ENCODE measurements at regions not wholly inside any gene's neighbourhood (a gene's known extent, or its start where the extent isn't known, plus 50 kb on each side); places are given as distances from the start of the nearest gene placed in this dataset.

DNA sequence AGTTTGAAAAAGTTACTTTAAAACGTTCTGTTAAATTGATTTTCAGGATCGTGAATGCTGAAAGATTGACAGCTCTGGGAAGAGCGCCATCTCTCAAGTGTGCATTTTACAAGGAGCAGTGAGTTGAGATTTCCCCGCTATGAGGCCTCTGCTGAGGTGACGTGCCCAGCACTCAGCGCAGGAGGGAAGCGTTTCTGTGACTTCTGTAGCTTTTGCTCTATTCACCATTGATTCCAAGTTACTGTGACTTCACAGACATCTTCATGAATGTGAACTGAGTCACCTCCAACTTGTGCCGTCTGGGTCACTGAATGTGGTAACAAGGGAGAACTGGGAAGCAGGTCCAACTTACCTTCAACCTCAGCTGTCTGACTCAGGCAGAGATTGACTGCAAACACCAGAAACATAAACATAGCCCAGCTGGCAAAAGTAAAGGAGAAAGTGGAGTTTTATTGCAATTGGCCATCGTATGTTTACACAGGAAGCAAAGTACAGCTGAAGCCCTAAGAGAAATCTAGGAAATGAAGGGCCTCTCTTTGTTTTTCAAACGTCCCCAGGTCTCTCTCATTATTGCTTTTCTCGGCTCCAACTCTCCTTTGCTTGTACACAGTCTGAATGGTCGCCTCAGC lies 428.8 kb upstream of the CLINT1 start:
- Mint-ChIP-seq H3K4me1 (peaks cover 12% of the 10 kb centered on the region), H3K36me3 (ENCODE audit: low read depth) (no peaks in the 10 kb centered on the region), H3K27ac (ENCODE audit: unreplicated experiment) (no peak overlapping the region), H3K4me3 (no peak overlapping the region), H3K27me3 (ENCODE audit: low read depth) (no peaks in the 10 kb centered on the region), H3K9me3 (peaks cover 4% of the 10 kb centered on the region)
- DNase-seq (ENCODE audit: low read depth, low spot score), result no peak
- no peak for TF ChIP-seq CTCF (conservative IDR thresholded peaks at IDR 0.05)

- H3K36me3 Mint-ChIP-seq (ENCODE audit: low read depth), result no peaks in the 10 kb centered on the region
- no peak for DNase-seq (ENCODE audit: low read depth, low spot score)
- peaks cover 12% of the 10 kb centered on the region for H3K4me1 Mint-ChIP-seq
- H3K9me3 Mint-ChIP-seq, result peaks cover 4% of the 10 kb centered on the region
- no peaks in the 10 kb centered on the region for H3K27me3 Mint-ChIP-seq (ENCODE audit: low read depth)
- H3K27ac Mint-ChIP-seq (ENCODE audit: unreplicated experiment), result no peak overlapping the region
- no peak overlapping the region for H3K4me3 Mint-ChIP-seq
- TF ChIP-seq CTCF (conservative IDR thresholded peaks at IDR 0.05), result no peak
Measured at GRCh38 chr5:158286827-158287226, 427.9 kb upstream of the CLINT1 start.

DNA sequence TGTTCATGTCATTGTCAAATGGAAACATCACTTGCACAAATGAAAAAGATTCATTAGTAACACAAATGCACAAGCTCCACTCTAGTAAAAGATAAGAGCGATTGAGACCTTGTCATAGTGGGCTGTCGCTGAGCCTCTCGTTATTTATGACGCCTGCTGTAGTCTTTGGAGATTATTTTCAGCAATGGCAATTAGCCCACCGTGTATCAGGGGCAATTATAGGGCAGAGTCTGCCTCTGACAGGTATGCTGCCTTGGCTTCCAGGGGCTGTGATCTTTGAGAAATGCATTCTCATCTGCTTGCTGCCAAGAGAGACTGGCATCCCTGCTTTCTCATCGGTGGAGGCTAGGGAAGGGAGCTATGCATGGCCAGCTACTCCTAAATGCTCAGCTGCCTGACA lies 426.8 kb upstream of the CLINT1 start:
- Mint-ChIP-seq H3K9me3 (peaks cover 9% of the 10 kb centered on the region), H3K4me1 (peaks cover 12% of the 10 kb centered on the region), H3K27ac (ENCODE audit: unreplicated experiment) (no peak overlapping the region), H3K36me3 (ENCODE audit: low read depth) (no peaks in the 10 kb centered on the region), H3K27me3 (ENCODE audit: low read depth) (no peaks in the 10 kb centered on the region), H3K4me3 (no peak overlapping the region)
- no peak for TF ChIP-seq CTCF (conservative IDR thresholded peaks at IDR 0.05)
- DNase-seq (ENCODE audit: low read depth, low spot score), result no peak

GRCh38 chr5:158284242-158284641 lies 425.3 kb upstream of the CLINT1 start:
- Mint-ChIP-seq H3K27ac (ENCODE audit: unreplicated experiment) (no peak overlapping the region), H3K36me3 (ENCODE audit: low read depth) (no peaks in the 10 kb centered on the region), H3K4me3 (no peak overlapping the region), H3K27me3 (ENCODE audit: low read depth) (no peaks in the 10 kb centered on the region), H3K9me3 (peaks cover 6% of the 10 kb centered on the region), H3K4me1 (peaks cover 6% of the 10 kb centered on the region)
- no peak for DNase-seq (ENCODE audit: low read depth, low spot score)
- no peak for TF ChIP-seq CTCF (conservative IDR thresholded peaks at IDR 0.05)

- H3K9me3 Mint-ChIP-seq, result peaks cover 6% of the 10 kb centered on the region
- no peak for DNase-seq (ENCODE audit: low read depth, low spot score)
- H3K27me3 Mint-ChIP-seq (ENCODE audit: low read depth), result no peaks in the 10 kb centered on the region
- no peak for TF ChIP-seq CTCF (conservative IDR thresholded peaks at IDR 0.05)
- no peaks in the 10 kb centered on the region for H3K36me3 Mint-ChIP-seq (ENCODE audit: low read depth)
- no peak overlapping the region for H3K4me3 Mint-ChIP-seq
- H3K4me1 Mint-ChIP-seq, result peaks cover 6% of the 10 kb centered on the region
- H3K27ac Mint-ChIP-seq (ENCODE audit: unreplicated experiment), result no peak overlapping the region
Measured at GRCh38 chr5:158283397-158283796, 424.5 kb upstream of the CLINT1 start.

All from neural crest cell (in vitro differentiated cells).